MG63 (cell line): ENCODE measurements at regions not wholly inside any gene's neighbourhood (a gene's known extent, or its start where the extent isn't known, plus 50 kb on each side); places are given as distances from the start of the nearest gene placed in this dataset.
A peak's percentile ranks its signal among the peaks of the same experiment; 100 is the strongest.

Experiments
- DNase-seq: peaks from one replicate; pipeline ENCODE4 v3.0.0-alpha.2; 2020
- H3K27me3 ChIP-seq: fragments of 250-450 bp; sonication (Bioruptor Pico); 2 replicates; pipeline ENCODE4 v1.5.1; 2020; ENCODE audit warnings: mild to moderate bottlenecking, moderate library complexity
- H3K36me3 ChIP-seq: fragments of 250-450 bp; sonication (Bioruptor Pico); 2 replicates; pipeline ENCODE4 v1.5.1; 2020; ENCODE audit warnings: mild to moderate bottlenecking, moderate library complexity
- H3K4me3 ChIP-seq: fragments of 250-450 bp; sonication (Bioruptor Pico); 2 replicates; pipeline ENCODE4 v1.5.1; 2020; ENCODE audit warnings: mild to moderate bottlenecking, moderate library complexity
- H3K9me3 ChIP-seq: fragments of 250-450 bp; sonication (Bioruptor Pico); 2 replicates; pipeline ENCODE4 v1.5.1; 2020; ENCODE audit warnings: mild to moderate bottlenecking, moderate library complexity

DNA sequence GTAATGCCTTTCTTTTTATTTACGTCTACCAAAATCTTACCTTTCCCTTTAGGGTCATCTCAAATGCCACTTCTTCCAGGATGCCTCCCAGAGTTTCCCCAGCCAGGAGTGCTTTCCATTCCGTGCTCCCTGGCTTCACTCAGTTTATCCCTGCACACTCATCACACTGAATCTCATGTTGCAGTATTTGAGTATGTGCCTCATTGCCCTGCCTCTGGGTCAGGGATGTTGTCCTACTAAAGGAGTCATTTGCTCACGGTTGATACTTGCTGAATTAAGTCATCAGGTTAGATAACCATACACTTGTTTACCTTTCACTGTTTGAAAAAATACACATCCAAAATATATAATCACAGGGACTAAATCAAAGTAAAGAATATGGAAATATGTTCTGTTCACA is 356.2 kb upstream of the GATB start:
- H3K4me3 ChIP-seq = no peak overlapping the region
- H3K27me3 ChIP-seq = no peaks in the 10 kb centered on the region
- no peaks in the 10 kb centered on the region for H3K9me3 ChIP-seq
- no peak for DNase-seq
- H3K36me3 ChIP-seq = no peaks in the 10 kb centered on the region

DNA sequence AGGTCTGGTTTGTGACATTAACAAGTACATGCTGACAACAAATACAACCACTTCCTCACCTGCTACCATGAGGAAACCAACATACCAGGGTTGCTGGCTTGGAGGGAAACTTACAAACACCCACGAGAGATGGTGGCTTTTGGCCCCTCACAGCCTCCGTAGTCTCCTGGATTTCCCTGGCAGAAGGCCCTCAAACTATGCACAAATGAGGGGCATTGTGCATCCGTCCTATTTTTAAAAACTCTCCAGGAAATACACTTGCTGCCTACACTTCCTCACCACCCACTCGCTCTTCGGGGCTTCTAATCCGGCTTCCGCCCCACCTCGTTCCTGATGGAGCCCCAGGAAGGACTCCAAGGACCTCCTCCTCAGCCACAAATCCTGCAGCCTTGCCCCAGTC is 355.0 kb upstream of the GATB start:
- Histone ChIP-seq H3K4me3 (no peak overlapping the region), H3K9me3 (no peaks in the 10 kb centered on the region), H3K27me3 (no peaks in the 10 kb centered on the region), H3K36me3 (no peaks in the 10 kb centered on the region)
- DNase-seq = no peak

DNA sequence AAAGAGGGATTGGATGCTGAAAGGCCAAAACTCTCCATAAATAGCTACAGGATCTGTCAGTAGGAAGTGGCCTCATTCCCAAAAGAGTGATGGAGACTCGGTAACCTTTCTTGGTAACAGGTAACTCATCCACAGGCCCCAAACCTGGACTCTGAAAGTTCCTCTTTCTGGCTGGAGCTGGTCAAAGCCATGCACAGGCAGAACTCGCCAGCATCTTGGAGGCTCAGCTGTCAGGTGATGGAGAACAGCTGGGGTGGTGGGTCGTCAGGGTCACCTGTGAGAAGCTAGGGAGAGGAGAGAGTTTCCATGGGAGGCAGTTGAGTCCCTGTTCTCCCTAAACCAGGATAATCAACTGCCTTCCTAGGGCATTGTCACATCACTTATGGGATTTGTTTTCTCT is 354.3 kb upstream of the GATB start:
- DNase-seq = no peak
- Histone ChIP-seq H3K36me3 (no peaks in the 10 kb centered on the region), H3K4me3 (no peak overlapping the region), H3K27me3 (no peaks in the 10 kb centered on the region), H3K9me3 (no peaks in the 10 kb centered on the region)

DNA sequence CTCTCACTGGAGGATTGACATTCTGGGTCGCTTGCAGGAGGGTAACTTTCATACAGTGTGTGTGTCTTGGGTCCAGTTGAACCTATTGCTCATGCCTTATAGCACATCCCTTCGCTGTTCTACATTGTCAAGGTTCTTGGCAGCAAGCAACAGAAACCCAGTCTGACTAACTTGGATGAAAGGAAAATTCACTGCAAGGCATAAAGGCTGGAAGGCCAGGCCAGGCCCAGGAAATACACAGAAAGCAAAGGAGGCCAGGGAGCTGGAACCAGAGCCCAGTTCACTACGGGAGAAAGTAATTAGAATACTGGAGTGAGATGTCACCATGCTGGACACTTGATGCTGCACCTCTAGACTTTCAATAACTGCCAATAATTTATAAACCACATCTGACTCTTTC is 353.8 kb upstream of the GATB start:
- Histone ChIP-seq H3K27me3 (no peaks in the 10 kb centered on the region), H3K4me3 (no peak overlapping the region), H3K36me3 (no peaks in the 10 kb centered on the region), H3K9me3 (no peaks in the 10 kb centered on the region)
- no peak for DNase-seq

DNA sequence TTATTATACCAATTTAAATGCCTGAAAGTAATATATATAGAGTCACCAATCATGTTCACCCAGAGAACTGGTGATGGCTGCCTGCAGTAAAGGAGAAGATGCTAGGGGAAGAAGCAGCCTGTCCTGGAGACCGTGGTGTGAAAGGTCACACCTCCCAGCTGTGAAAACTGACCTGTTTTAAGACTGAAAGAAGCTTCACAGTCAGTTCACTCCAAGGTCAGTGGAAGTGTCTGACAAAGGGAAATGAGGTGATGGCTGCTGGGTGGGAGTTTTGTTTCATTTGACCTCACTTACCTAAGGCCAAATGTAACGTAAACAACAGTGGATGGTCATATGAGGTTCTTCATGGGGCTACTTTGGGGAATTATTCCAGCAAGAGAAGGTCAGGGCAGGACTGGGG is 352.1 kb upstream of the GATB start:
- H3K4me3 ChIP-seq = no peak overlapping the region
- no peaks in the 10 kb centered on the region for H3K36me3 ChIP-seq
- no peaks in the 10 kb centered on the region for H3K9me3 ChIP-seq
- DNase-seq = no peak
- H3K27me3 ChIP-seq = no peaks in the 10 kb centered on the region

DNA sequence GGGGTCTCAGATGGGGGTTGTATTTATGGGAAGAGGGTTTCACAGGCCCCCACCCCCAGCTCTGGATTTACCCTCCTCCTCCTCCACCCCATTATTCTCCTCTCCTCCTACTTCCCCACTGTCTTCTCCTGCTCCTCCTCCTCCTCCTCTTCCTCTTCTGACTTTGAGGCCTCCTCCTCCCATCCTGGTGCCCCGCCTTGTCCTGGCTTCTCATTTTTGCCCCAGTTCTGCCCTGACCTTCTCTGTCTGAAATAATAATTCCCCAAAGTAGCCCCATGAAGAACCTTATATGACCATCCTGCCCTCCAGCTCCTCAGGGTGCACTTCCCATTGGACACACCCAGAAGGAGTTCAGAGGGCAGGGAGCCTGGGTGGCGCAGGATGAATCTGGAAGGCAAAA is 351.4 kb upstream of the GATB start:
- H3K4me3 ChIP-seq = no peak overlapping the region
- DNase-seq = no peak

DNA sequence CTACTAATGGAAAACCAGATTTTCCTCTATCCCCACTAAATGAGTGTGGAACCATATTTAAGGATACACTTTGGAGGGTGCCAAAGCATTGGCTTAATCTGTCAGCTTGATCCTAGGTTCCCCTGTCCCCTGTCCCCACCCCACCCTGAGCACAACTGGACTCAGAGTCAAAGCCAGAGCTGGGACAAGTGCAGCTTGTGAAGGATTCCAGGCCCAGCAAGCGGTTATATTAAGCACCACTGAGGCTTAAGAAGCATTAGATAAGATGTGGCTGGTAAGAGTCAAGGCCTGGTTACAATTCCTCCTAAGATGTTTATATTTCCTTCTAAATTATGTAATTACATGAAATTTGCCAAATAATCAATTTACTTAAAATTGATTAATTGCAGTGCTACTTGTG is 350.0 kb upstream of the GATB start:
- DNase-seq = no peak
- H3K9me3 ChIP-seq = no peaks in the 10 kb centered on the region
- no peaks in the 10 kb centered on the region for H3K36me3 ChIP-seq
- no peak overlapping the region for H3K4me3 ChIP-seq
- H3K27me3 ChIP-seq = no peaks in the 10 kb centered on the region

More for the DNA sequence above, 351.4 kb upstream of the GATB start:
- H3K27me3 ChIP-seq = no peaks in the 10 kb centered on the region
- no peaks in the 10 kb centered on the region for H3K36me3 ChIP-seq
- no peaks in the 10 kb centered on the region for H3K9me3 ChIP-seq

DNA sequence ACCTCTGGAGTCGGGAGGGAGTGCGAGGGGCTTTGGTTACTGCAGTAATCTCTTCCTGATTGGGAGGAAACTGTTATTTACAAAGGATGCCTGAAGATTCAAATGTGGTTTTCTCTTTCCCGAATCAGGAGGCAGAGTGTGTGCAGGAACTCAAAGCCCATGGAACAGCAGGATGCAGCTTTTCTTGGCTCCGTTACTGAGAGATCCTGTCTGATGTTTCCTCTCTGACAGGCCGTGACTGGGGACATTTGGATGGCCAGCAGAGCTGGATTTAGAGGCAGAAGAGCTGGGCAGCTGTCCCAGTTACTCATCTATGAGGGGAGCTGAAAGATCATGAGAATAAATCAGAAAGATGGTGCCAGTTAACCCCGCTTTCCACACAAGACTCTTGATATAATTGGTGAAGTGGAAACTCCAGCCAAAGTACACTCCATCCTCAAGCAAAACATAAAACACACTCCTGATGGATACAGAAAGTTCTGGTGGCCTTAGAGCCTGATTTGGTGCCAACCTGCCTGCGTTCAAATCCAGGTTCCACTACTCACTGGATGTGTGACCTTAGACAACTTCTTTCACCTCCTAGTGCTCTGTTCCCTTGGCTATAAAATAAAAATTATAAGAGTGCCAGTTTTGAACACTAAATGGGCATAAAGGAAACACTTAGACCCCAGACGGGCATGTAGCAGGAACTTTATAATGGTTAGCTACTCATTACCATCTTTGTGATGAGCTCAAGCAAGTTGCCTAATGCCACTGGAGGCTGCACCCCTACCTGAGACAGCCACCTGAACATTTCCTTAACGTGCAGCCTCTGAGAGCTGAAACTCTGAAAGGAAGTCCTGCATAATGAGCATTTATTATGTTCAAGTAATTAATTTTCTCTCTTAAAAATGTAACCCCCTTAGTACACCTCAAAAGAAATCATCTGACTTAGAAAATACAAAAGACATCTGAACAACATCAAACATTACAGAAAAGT is 349.0 kb upstream of the GATB start:
- no peak overlapping the region for H3K4me3 ChIP-seq
- no peaks in the 10 kb centered on the region for H3K27me3 ChIP-seq
- DNase-seq = peak; percentile 87

DNA sequence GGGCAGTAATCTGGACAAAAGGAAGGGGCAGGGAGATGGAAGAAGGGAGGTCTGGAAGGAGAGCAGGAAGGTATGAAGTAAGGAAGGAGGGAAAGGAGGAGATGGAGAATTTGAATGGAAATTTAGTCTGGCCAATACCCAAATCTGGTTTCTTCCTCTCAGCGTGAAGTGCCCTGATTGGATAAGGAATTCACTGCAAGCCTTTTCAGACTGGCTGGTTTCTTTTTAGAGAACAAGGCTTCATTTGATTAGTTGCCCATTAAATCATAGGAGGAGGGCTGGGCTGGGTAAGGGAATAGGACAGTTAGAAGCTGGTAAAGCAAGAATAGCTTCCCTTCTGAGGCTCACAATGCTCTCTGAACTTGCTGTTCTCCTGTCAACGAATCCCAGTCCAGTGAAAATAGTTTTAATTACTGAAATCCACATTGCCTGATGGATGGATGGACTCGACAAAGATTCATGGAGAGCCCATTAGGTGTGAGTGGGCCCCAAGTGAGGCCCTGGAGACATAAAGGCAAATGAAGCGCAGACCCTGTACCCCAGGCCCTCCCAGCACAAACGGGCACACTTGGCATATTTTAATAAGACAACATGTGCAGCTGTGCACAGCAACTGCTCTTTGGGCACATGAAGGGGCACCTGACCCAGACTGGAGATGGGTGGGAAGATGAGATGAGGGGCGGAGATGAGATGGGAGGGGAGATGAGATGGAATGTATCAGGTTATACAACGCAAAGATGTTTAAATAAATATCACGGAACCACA is 347.1 kb upstream of the GATB start:
- no peak for DNase-seq
- no peaks in the 10 kb centered on the region for H3K9me3 ChIP-seq
- H3K27me3 ChIP-seq = no peaks in the 10 kb centered on the region
- H3K4me3 ChIP-seq = no peak overlapping the region
- no peaks in the 10 kb centered on the region for H3K36me3 ChIP-seq

More for the DNA sequence above, 349.0 kb upstream of the GATB start:
- H3K36me3 ChIP-seq = no peaks in the 10 kb centered on the region
- H3K9me3 ChIP-seq = no peaks in the 10 kb centered on the region

DNA sequence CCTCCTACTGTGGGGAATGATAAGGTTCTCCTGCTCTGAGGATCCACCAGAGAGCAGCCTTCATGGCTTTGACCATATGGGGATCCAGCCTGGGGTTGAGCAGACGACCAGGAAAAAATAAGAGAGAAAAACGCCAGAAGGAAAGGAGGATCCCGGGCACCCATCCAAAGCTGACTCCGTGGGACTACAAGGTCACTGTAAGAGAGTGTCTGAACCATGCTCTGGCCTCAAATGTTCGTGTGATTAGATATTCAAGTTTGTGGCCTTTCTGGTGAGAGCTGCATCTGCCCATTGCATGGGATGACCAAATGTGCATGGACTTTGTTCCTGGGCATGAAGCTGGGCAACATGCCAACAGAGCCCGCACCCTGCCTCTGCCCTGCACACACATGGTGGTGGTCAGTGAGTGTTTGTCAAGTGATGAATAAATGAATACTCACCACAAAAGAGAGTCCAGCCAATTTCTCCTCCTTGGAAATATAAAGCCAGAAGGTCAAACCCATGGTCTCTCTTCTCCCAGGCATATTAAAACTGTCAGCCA is 346.0 kb upstream of the GATB start:
- DNase-seq = peak; percentile 84
- Histone ChIP-seq H3K36me3 (no peaks in the 10 kb centered on the region), H3K9me3 (no peaks in the 10 kb centered on the region), H3K27me3 (no peaks in the 10 kb centered on the region), H3K4me3 (no peak overlapping the region)

DNA sequence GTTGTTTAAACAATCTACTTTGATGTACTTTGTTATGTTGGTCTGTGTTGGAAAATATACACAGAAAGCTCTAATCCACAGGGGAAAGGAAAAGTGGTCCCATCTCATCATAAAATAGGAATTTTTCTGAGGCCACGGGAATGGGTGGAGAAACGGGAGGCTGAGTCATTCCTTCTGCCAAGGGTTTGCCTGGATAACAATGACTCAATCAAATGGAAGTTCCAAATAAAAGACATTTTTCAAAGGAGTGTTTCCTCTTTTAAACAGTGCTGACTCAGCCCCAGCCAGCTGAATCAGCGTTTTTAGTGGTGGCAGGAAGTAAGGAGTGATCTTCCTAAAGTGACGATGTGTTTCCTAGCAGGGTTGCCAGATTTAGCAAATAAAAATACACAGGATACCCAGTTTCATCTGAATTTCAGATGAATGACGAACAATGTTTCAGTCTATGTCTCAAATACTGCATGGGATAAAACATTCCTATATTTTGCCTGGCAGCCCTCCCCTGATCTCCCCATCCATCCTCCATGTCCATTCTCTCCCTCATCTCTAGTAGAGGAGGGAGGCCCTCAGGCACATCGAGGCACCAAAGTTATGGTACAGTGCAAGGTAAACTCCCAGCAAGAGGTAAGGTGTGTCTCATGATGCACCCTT is 345.4 kb upstream of the GATB start:
- H3K4me3 ChIP-seq = no peak overlapping the region
- H3K9me3 ChIP-seq = no peaks in the 10 kb centered on the region
- DNase-seq = peak; percentile 92
- no peaks in the 10 kb centered on the region for H3K36me3 ChIP-seq
- H3K27me3 ChIP-seq = no peaks in the 10 kb centered on the region

DNA sequence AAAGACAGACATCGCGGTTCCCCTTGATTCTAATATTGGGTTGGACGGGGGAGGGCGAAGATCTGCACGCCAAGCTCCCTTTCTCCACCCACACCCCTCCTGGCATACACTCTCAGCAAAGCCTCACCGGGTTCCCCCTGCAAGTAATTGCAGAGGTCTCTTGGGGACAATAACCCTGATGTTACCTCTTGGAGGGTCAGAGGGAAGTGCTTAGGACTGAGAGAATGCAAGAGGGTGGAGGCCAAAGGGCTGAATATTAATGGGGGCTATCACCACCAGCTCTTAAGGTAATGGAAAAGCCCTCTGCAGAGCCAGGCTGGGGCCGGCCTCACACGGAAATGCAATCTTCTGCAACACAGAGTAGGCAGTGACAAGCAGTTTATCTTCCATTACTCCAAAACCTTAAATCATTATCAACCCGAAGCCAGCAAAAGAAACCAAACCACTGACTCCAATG is 344.1 kb upstream of the GATB start:
- no peak for DNase-seq
- Histone ChIP-seq H3K4me3 (no peak overlapping the region), H3K27me3 (no peaks in the 10 kb centered on the region), H3K9me3 (no peaks in the 10 kb centered on the region), H3K36me3 (no peaks in the 10 kb centered on the region)

DNA sequence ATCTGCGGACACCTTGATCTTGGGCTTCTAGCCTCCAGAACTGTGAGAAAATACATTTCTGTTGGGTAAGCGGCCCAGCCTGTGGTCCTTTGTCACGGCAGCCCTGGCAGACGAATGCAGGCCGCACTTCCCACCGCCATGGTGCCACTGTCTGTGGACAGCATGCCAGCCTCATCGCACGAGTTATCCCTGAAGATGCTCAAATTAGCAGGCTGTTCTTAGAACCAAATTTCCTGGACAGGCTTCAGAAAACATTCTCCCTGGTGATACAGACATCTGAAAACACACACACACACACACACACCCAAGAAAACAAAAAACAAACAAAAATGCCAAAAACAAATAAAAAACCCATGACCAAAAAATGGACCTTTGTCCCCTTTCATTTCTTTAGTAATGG is 343.5 kb upstream of the GATB start:
- no peaks in the 10 kb centered on the region for H3K36me3 ChIP-seq
- H3K4me3 ChIP-seq = no peak overlapping the region
- H3K9me3 ChIP-seq = no peaks in the 10 kb centered on the region
- no peaks in the 10 kb centered on the region for H3K27me3 ChIP-seq
- no peak for DNase-seq

DNA sequence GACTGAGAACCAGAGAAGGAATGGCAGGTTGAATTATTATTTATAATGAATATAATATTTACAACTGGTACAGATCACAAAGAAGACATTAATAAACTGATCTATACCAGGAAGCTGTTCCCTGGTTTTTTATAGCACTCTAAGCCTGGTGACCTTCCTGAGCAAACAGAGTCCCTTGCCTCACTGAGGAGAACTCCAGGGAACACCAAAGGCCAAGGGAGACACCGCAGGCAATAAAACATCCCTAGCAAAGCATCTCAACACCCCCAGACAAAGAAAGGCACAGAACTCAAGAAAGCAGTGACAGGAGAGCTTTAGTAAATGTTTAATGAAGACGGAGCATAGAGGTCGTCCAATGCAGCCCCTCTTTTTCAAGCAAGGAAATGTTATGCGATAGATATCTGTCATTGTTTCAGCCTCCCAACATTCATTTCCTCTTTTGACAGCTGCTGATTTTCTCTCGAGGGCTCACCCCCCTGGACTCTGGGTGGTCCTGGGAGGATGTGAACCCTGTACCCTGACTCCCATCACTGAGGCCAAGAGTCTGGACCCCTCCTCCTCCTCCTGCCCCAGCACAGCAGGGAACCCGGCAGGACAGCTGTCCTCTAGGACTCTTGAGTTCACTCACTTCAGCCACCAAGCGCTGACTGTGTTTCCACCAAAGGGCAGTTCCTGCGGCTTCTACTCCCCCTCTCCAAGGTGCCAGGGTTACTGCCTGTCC is 342.5 kb upstream of the GATB start:
- H3K27me3 ChIP-seq = no peaks in the 10 kb centered on the region
- H3K4me3 ChIP-seq = no peak overlapping the region
- no peaks in the 10 kb centered on the region for H3K36me3 ChIP-seq
- no peaks in the 10 kb centered on the region for H3K9me3 ChIP-seq
- DNase-seq = no peak

DNA sequence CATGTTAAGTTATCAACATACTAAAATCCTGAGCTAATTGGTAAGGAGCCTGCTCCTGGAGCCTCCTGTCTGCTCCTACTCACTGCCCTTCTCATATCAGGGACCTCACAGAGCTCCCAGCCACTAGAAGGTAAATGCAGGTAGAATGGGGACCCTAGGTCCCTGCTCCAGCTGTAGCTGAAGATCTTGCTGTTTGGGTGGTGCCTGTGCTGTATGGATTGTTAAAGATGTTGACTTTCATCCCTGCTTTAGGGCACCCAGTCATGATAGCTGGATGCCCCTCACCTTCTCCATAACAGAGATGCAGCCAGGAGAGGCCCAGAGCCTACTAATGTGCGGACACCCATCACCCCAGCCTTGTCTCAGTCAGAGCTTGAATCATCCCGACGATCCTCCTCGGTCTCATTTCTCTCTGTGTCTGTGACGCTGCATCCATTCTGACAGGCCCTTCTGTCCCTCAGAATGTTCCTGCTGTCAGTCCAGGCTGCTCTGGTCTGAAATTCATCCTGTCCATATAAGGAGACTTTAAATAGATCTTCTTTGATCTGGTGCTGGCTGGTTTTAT is 341.7 kb upstream of the GATB start:
- Histone ChIP-seq H3K36me3 (no peaks in the 10 kb centered on the region), H3K27me3 (no peaks in the 10 kb centered on the region), H3K9me3 (no peaks in the 10 kb centered on the region), H3K4me3 (no peak overlapping the region)
- no peak for DNase-seq
